AG04449 (cell line): ENCODE measurements at regions not wholly inside any gene's neighbourhood (a gene's known extent, or its start where the extent isn't known, plus 50 kb on each side); places are given as distances from the start of the nearest gene placed in this dataset.

ENCODE experiments used
- CTCF ChIA-PET: fragments of 350-600 bp; formaldehyde crosslinking; extraction: SDS; loops from one replicate; lab custom pipeline; 2021; ENCODE audit warnings: antibody characterized with exemption; lab: Yijun Ruan, JAX
- POLR2A ChIA-PET: fragments of 400-600, 350-600 bp; formaldehyde crosslinking; extraction: SDS; loops from one replicate; lab custom pipeline; 2020; ENCODE audit warnings: antibody characterized with exemption, inconsistent platforms; lab: Yijun Ruan, JAX
- DNase-seq: peaks from one replicate; pipeline ENCODE4 v3.0.0-alpha.2; 2010; ENCODE audit warnings: low read depth, low spot score
- H3K4me3 ChIP-seq: 2 replicates; pipeline ENCODE4 v1.5.1; 2011; ENCODE audit warnings: low read depth, mild to moderate bottlenecking, control low read depth, low read length
- CTCF ChIP-seq: IDR thresholded peaks from one replicate; pipeline ENCODE4 v1.5.1; 2011; ENCODE audit warnings: mild to moderate bottlenecking, moderate library complexity, low read length, control low read depth, inconsistent platforms; ENCODE audit not compliant: insufficient read depth; ENCODE audit errors: missing control alignments

GRCh38 chr11:39435641-39436040 lies 2023.8 kb downstream of the LRRC4C start:
- no peak overlapping the region for H3K4me3 ChIP-seq
- POLR2A ChIA-PET: no interaction called here
- no peak for DNase-seq
- CTCF ChIA-PET: no interaction called here
- TF ChIP-seq CTCF: no peak

GRCh38 chr11:39434466-39434865 lies 2025.0 kb downstream of the LRRC4C start:
- ChIA-PET CTCF (no interaction called here), POLR2A (no interaction called here)
- no peak for TF ChIP-seq CTCF
- H3K4me3 ChIP-seq: no peak overlapping the region
- DNase-seq: no peak

DNA sequence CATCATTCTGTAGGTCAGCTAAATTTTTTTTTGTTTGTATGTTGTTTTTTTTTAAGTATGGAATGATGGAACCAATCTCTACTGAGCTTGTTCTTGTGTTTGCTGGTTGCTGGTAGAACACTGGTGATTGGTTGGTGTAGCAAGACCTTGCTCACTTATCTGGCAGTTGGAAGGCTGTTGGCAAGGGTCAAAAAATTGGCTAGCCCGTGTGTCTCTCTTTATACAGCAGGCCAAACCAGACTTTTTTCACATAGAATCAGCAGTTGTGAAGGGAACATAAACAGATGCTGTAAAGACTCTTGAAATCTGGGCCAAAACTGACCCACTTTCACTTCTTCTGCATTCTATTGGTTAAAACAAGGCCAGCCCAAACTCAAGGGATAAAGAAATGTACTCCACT lies 2026.5 kb downstream of the LRRC4C start:
- no peak for DNase-seq
- no peak for TF ChIP-seq CTCF
- H3K4me3 ChIP-seq: no peak overlapping the region
- CTCF ChIA-PET: no interaction called here
- POLR2A ChIA-PET: no interaction called here

- DNase-seq: no peak
- H3K4me3 ChIP-seq: no peak overlapping the region
- TF ChIP-seq CTCF: no peak
- ChIA-PET CTCF (no interaction called here), POLR2A (no interaction called here)
Measured at GRCh38 chr11:39425226-39425625, 2034.2 kb downstream of the LRRC4C start.

GRCh38 chr11:39412117-39412516 lies 2047.3 kb downstream of the LRRC4C start:
- ChIA-PET POLR2A (no interaction called here), CTCF (no interaction called here)
- no peak overlapping the region for H3K4me3 ChIP-seq
- no peak for TF ChIP-seq CTCF
- no peak for DNase-seq

DNA sequence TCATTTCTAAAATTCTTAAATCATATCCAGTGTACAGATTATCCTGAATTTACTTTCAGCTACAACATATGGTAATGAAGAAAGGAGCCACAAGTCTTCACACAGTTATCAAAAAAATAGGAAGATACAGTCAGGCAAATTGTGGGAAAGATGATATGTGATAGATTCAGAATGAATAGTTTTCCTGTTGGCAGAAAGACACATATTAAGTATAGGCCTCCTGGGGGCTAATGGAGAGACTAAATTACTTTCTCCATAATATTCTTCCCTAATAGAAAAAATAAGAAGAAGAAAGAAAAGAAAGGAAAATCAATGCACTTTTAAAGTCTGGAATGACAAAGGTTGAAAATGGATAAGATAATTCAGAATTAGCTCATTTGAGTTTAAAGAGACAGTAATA lies 2073.5 kb downstream of the LRRC4C start:
- POLR2A ChIA-PET: no interaction called here
- no peak for DNase-seq
- TF ChIP-seq CTCF: no peak
- H3K4me3 ChIP-seq: no peak overlapping the region
- CTCF ChIA-PET: no interaction called here
